ENCODE measurements at regions not wholly inside any gene's neighbourhood (a gene's known extent, or its start where the extent isn't known, plus 50 kb on each side); places are given as distances from the start of the nearest gene placed in this dataset.
"Not testable (repeated sequence)": the region's sequence is repeated elsewhere in the genome, so short reads cannot be mapped to it uniquely, and the experiment has no call there.

GRCh38 chr2:94737145-94737544 lies 134.1 kb upstream of the TEKT4 start:
- DNase-seq (ENCODE audit: low read depth in 2 of 2): not testable (repeated sequence)

- DNase-seq (ENCODE audit: low read depth in 2 of 2): not testable (repeated sequence)
Observed at GRCh38 chr2:94737736-94738342, 133.4 kb upstream of the TEKT4 start.

GRCh38 chr2:94753466-94753998 lies 117.7 kb upstream of the TEKT4 start:
- no peak for DNase-seq (ENCODE audit: low read depth in 2 of 2)

- DNase-seq (ENCODE audit: low read depth in 2 of 2): no peak
Observed at GRCh38 chr2:94758546-94758945, 112.7 kb upstream of the TEKT4 start.

GRCh38 chr2:94759211-94759610 lies 112.0 kb upstream of the TEKT4 start:
- DNase-seq (ENCODE audit: low read depth in 2 of 2): no peak

GRCh38 chr2:94762600-94762999 lies 108.6 kb upstream of the TEKT4 start:
- DNase-seq (ENCODE audit: low read depth in 2 of 2): no peak

GRCh38 chr2:94763318-94763717 lies 107.9 kb upstream of the TEKT4 start:
- no peak for DNase-seq (ENCODE audit: low read depth in 2 of 2)

GRCh38 chr2:94764331-94764730 lies 106.9 kb upstream of the TEKT4 start:
- peak in 1 of 2 experiments; percentile 11 for DNase-seq (ENCODE audit: low read depth in 2 of 2)

- DNase-seq (ENCODE audit: low read depth in 2 of 2): no peak
Observed at GRCh38 chr2:94767336-94767735, 103.9 kb upstream of the TEKT4 start.

GRCh38 chr2:94769733-94770132 lies 101.5 kb upstream of the TEKT4 start:
- DNase-seq (ENCODE audit: low read depth in 2 of 2): no peak

- DNase-seq (ENCODE audit: low read depth in 2 of 2): no peak
Observed at GRCh38 chr2:94774851-94775250, 96.4 kb upstream of the TEKT4 start.

GRCh38 chr2:94776036-94776435 lies 95.2 kb upstream of the TEKT4 start:
- no peak for DNase-seq (ENCODE audit: low read depth in 2 of 2)

GRCh38 chr2:94785105-94785504 lies 86.1 kb upstream of the TEKT4 start:
- DNase-seq (ENCODE audit: low read depth in 2 of 2): not testable (repeated sequence)

- DNase-seq (ENCODE audit: low read depth in 2 of 2): not testable (repeated sequence)
Observed at GRCh38 chr2:94786424-94786823, 84.8 kb upstream of the TEKT4 start.

GRCh38 chr2:94790169-94790568 lies 81.1 kb upstream of the TEKT4 start:
- DNase-seq (ENCODE audit: low read depth in 2 of 2): not testable (repeated sequence)

GRCh38 chr2:94797235-94797634 lies 74.0 kb upstream of the TEKT4 start:
- not testable (repeated sequence) for DNase-seq (ENCODE audit: low read depth in 2 of 2)

Data from stimulated activated CD4-positive, alpha-beta T cell treated with anti-CD3 and anti-CD28 coated beads, Interleukin-12 subunit alpha, Interleukin-12 subunit beta, amount 100 ng/mL, for 24 hours (primary cell).